IPS-15b (cell line): ENCODE measurements at regions not wholly inside any gene's neighbourhood (a gene's known extent, or its start where the extent isn't known, plus 50 kb on each side); places are given as distances from the start of the nearest gene placed in this dataset.

Source experiments
- H3K27me3 ChIP-seq: one replicate; pipeline ENCODE4 v1.6.1; 2013; ENCODE audit warnings: low read length; ENCODE audit not compliant: control insufficient read depth, insufficient read depth
- H3K36me3 ChIP-seq: one replicate; pipeline ENCODE4 v1.6.1; 2013; ENCODE audit warnings: low read length; ENCODE audit not compliant: control insufficient read depth, insufficient read depth
- H3K4me1 ChIP-seq: one replicate; pipeline ENCODE4 v1.6.1; 2013; ENCODE audit warnings: mild to moderate bottlenecking, low read length; ENCODE audit not compliant: control insufficient read depth, insufficient read depth
- H3K4me3 ChIP-seq: one replicate; pipeline ENCODE4 v1.5.1; 2013; ENCODE audit warnings: low read depth, low read length
- H3K9ac ChIP-seq: one replicate; pipeline ENCODE4 v1.6.1; 2013; ENCODE audit warnings: low read depth, mild to moderate bottlenecking, low read length
- H3K9me3 ChIP-seq: one replicate; pipeline ENCODE4 v1.6.1; 2013; ENCODE audit warnings: mild to moderate bottlenecking, low read length; ENCODE audit not compliant: control insufficient read depth, insufficient read depth

DNA sequence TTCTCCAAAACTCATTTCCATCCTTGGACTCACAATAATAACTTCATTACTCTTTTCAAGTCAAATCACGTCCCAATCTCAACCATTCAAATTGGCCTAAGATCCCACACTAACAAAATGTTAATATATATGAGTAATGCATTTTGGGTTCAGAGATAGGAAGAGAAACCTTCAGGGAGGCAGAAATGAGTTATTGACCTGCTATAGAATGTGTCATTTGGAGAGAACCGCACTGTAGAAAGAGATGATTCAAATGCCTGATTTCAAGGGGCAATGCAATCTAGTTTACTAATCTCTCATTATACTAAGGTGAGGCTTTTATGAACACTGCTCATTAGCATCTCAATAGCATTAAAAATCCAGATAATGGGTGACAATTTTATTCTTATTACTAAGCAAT, 1595.0 kb upstream of the GOT2 start:
- Histone ChIP-seq H3K4me3 (no peak overlapping the region), H3K27me3 (no peaks in the 10 kb centered on the region), H3K36me3 (no peaks in the 10 kb centered on the region), H3K9ac (no peak overlapping the region), H3K9me3 (no peaks in the 10 kb centered on the region), H3K4me1 (no peaks in the 10 kb centered on the region)

DNA sequence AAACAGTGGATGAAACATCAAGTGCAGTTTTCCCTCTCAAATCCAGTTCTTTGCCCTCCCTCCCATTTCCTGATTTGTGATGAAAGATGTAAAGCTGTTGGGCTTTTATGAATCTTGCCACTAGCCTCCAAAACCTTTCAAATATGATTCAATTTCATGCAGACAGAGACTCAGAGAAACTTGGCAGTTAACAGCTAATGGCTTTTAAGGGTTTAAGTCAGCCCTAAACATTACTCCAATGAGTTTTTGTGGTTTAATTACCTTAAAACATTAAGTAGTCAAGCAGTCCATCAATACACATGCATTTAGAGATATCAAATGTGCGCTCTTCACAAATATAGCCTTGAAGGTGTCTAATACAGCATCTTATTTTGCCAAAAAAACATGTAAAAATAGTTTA, 1594.0 kb upstream of the GOT2 start:
- Histone ChIP-seq H3K36me3 (no peaks in the 10 kb centered on the region), H3K27me3 (no peaks in the 10 kb centered on the region), H3K4me1 (no peaks in the 10 kb centered on the region), H3K4me3 (no peak overlapping the region), H3K9ac (no peak overlapping the region), H3K9me3 (no peaks in the 10 kb centered on the region)

DNA sequence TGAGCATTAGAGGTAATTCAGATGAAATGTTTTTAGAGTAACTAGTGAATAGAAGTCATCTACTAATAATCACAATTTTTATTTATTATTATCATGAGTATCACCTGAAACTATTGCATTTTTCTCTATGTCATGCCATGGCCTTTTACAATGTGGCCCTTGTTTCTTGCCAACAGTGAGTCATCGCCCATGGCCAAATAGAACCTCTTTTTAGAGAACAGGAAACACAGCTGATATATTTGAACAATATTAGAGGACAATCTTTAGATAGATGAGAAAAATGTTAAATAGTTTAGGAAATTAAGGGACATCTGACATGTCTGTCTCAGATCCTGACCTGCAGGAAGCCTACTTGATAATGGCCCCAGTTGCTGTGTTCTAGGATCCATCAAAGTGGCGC, 1584.4 kb upstream of the GOT2 start:
- Histone ChIP-seq H3K36me3 (no peaks in the 10 kb centered on the region), H3K4me3 (no peak overlapping the region), H3K4me1 (peaks cover 5% of the 10 kb centered on the region), H3K27me3 (no peaks in the 10 kb centered on the region), H3K9ac (no peak overlapping the region), H3K9me3 (no peaks in the 10 kb centered on the region)

DNA sequence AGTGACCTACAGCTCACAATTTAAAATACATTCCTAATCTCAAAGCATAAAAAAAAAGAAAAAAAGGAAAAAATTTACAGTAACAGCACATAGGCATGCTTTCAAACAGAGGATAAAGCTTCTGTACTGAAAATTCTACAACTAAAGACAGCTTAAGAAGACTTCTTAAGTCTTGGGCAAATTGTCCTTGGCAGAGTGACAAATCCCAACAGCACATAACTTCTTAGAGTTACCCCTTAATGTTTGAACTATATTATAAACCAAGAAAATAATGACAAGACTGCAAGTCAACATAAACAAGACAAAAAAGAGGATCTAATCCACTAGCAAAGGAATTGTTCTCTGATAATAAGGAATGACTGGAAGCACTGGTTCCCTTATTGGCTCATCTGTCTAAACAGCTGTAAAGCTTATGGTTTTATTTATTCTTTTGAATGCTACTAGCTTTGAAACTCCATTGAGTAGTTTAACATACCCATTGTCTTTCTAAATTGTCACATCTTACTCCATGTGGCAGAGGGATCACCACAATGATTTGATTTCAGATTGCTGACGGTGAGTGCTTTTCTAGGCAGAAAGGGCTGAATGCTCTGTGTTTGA, 1576.8 kb upstream of the GOT2 start:
- Histone ChIP-seq H3K9me3 (no peaks in the 10 kb centered on the region), H3K36me3 (no peaks in the 10 kb centered on the region), H3K4me3 (no peak overlapping the region), H3K4me1 (peaks cover 18% of the 10 kb centered on the region), H3K9ac (no peak overlapping the region), H3K27me3 (no peaks in the 10 kb centered on the region)

DNA sequence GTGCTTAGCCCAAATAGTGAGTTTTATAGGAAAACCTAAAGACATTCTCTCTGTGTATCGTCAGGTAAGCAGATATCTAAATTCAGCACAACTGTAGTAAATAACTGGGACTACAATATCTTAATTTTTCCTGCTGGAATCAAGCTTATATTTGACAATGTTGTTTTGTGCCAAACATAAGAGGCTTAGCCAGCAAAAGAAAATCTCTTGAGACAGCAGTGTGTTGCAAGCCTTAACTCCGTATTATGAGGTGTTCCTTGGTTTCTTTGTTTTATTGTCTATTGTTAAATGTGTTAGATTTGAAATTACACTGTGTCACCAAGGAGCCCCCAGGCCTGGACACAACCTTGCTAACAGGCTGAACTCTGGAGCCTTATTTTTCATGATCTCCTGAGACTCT, 1570.6 kb upstream of the GOT2 start:
- H3K27me3 ChIP-seq = no peaks in the 10 kb centered on the region
- no peak overlapping the region for H3K4me3 ChIP-seq
- no peak overlapping the region for H3K9ac ChIP-seq
- H3K4me1 ChIP-seq = no peaks in the 10 kb centered on the region
- no peaks in the 10 kb centered on the region for H3K36me3 ChIP-seq
- no peaks in the 10 kb centered on the region for H3K9me3 ChIP-seq

DNA sequence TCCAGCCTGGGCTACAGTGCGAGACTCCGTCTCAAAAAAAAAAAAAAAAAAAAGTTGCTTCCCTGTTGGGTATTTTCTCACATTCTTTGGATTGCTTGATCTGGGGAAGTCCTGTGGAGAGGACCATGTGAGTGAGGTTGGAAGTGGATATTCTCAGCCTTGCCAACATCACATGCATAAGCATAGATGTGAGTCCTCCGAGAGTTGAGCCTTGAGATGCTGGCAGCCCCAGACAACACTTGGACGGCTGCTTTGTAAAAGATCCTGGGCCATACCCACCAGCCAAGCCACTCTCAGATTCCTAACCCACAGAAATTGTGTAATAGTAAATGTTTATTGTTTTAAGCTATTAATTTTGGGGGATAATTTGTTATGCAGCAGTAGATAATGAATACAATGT, 1570.0 kb upstream of the GOT2 start:
- H3K9ac ChIP-seq = no peak overlapping the region
- H3K9me3 ChIP-seq = no peaks in the 10 kb centered on the region
- no peak overlapping the region for H3K4me3 ChIP-seq
- no peaks in the 10 kb centered on the region for H3K4me1 ChIP-seq
- H3K36me3 ChIP-seq = no peaks in the 10 kb centered on the region
- H3K27me3 ChIP-seq = no peaks in the 10 kb centered on the region

DNA sequence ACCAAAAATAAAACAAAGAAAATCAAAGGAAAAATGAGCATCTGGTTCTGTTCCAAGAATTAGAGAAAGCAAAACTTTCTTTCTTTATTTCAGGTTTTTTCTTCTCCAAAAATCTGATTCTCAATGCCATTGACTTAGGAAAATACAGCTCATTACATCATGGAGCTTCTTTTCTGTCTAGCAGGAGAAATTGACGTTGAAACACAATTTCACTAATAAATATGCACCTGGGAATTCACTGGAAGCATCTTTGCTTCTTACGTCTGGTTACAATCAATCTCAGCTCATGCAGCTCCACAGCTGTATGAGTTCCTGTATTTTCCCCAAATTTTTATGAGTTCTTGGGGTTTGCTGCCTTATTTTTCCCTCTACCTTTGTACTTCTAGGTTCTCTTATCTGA, 1568.6 kb upstream of the GOT2 start:
- H3K9me3 ChIP-seq = no peaks in the 10 kb centered on the region
- H3K9ac ChIP-seq = no peak overlapping the region
- H3K4me3 ChIP-seq = no peak overlapping the region
- H3K4me1 ChIP-seq = no peaks in the 10 kb centered on the region
- no peaks in the 10 kb centered on the region for H3K36me3 ChIP-seq
- no peaks in the 10 kb centered on the region for H3K27me3 ChIP-seq

DNA sequence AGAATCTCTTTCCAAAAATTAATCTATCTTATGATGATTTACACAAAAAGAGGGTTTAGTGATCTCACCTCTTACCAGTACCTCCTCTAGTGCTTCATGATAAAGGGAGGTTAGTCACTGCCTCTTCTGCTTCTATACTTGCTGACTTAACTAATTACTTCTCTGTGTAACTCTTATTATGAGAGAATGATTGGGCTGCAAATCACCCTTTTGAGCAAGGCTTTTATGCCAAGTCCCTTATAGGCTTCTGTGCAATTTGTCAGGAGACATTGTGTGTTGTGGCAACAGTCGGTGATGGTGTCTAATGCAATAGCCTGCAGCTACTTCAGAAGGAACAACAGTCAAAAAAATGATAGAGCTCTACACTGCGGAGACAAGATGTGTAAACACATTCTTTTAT, 1568.1 kb upstream of the GOT2 start:
- no peaks in the 10 kb centered on the region for H3K36me3 ChIP-seq
- no peaks in the 10 kb centered on the region for H3K9me3 ChIP-seq
- no peaks in the 10 kb centered on the region for H3K4me1 ChIP-seq
- no peaks in the 10 kb centered on the region for H3K27me3 ChIP-seq
- H3K4me3 ChIP-seq = no peak overlapping the region
- no peak overlapping the region for H3K9ac ChIP-seq

DNA sequence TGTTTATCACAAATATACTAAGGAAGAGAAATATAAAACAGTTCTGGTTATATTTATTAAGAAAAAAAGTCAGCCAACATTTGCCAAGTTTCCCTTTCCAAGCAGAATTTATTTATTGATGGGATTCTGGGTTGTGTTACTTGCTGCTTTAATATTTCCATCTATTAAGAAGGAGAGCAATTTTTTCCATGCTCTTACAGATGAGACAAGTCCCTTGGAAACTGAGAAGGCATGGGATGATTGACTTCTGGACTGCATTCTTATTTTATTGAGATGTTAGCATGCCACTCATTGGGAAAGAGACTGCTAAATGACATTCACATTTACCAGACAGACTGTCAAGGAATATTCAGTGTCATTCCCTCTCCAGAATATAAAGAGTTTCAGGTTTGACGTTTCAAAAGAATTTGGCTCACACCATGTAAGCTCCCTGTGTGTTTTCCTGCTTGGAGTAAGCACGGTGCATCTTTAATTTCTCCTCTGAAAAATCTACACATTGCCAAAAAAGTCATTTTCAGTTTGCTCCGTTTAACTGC, 1565.2 kb upstream of the GOT2 start:
- Histone ChIP-seq H3K9me3 (no peaks in the 10 kb centered on the region), H3K9ac (no peak overlapping the region), H3K27me3 (no peaks in the 10 kb centered on the region), H3K4me1 (no peaks in the 10 kb centered on the region), H3K4me3 (no peak overlapping the region), H3K36me3 (no peaks in the 10 kb centered on the region)

DNA sequence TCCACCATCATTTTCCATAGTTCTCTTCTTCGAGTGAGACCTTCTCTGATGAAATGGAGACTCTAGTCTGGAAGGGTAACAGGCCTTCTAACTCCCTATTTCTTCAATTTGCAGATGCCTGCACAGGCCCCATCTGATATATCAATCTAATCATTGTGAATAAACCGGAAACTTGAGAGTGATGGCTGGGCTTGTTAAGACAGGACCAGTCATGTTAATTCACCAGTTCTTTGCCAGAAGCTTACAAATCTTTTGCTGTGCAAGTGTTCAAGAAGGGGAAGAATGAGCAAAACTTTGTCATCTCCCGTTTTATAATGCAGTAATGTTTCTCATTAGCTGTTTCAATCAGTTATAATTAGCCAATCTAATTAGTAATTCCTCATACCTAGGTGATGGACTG, 1561.3 kb upstream of the GOT2 start:
- no peaks in the 10 kb centered on the region for H3K36me3 ChIP-seq
- no peaks in the 10 kb centered on the region for H3K27me3 ChIP-seq
- no peaks in the 10 kb centered on the region for H3K9me3 ChIP-seq
- H3K4me1 ChIP-seq = no peaks in the 10 kb centered on the region
- no peak overlapping the region for H3K4me3 ChIP-seq
- no peak overlapping the region for H3K9ac ChIP-seq

DNA sequence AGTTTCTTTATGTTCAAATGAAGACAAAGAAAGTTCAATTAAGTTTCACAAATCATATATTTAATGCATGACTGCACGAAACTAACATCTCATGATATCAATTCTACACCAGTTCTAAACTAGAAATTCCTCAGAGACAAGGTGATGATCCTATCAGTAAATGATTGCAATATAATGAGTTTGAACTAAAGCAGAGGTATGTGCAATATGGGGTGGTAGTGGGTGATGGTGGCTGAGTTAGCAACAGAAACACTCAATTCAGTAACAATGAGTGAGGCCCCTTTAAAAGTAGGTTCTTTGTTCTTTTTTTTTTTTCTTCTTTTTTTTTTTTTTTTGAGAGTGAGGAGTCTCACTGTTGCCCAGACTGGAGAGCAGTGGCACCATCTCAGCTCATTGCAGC, 1551.7 kb upstream of the GOT2 start:
- Histone ChIP-seq H3K4me1 (no peaks in the 10 kb centered on the region), H3K36me3 (no peaks in the 10 kb centered on the region), H3K27me3 (no peaks in the 10 kb centered on the region), H3K9me3 (no peaks in the 10 kb centered on the region), H3K9ac (no peak overlapping the region), H3K4me3 (no peak overlapping the region)

DNA sequence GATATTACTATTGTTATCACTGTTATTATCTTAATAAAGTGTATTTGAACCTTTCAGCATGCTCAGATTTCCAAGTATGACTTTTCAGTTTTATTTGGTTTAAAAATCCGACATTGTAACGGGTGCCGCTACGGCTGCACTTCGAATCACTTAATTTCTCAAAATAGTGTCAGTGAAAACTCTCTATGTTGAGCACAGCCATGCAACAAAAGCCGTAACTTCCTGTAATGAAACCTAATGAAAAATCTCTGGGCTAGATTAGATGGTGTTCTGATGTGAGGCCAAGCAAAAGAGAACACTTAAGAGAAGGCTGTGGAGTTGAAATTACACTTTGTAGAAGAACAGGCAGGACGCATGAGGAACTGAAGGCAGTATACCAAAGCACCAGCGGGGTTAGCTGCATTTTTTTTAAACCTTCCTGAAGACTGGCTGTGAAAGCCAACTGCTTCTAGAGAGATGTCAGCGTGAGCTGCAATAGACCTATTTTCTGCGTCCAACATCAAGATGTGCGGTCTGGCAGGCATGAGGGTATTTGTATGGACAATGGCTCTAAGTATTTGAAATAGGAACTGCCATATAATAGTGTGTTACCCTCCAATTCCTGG, 1545.0 kb upstream of the GOT2 start:
- Histone ChIP-seq H3K4me3 (no peak overlapping the region), H3K4me1 (no peaks in the 10 kb centered on the region), H3K9ac (no peak overlapping the region), H3K27me3 (no peaks in the 10 kb centered on the region), H3K9me3 (no peaks in the 10 kb centered on the region), H3K36me3 (no peaks in the 10 kb centered on the region)
